ENCODE measurements at regions not wholly inside any gene's neighbourhood (a gene's known extent, or its start where the extent isn't known, plus 50 kb on each side); places are given as distances from the start of the nearest gene placed in this dataset.

DNA sequence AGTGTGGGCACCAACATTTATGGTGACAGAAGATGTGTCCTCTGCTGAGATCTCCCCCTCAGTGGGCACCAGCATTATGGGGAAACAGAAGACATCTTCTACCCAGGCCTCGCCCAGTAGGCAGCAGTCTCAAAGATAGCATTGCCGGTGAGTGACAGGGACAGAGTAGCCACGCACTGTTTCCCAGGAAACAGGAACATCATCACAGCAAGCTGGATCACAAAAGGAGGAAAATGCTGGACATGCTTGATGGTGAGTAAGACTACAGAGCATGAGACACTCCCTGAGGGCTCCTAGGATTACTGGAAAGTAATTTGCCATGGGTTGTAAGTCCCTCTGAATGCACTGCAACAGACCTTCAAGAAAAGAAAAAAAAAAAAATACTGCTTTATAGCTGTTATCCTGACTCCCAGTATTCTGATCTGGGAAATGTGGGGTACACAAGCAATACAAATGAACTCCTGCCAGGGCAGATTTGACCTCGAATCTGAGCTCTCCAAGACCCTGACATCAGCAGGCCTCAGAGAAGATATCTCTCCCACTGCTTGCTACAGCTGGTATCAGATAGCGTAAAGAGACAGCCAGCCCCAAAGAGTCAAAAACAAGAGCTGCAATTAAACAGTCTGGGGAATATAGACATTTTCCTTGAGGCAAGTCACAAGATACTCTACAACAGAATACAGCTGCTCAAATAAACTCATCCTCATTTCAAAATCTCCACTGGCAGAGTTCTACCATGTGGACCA, 180.4 kb downstream of the RBM26 start:
- TF ChIP-seq, protein P1, sequence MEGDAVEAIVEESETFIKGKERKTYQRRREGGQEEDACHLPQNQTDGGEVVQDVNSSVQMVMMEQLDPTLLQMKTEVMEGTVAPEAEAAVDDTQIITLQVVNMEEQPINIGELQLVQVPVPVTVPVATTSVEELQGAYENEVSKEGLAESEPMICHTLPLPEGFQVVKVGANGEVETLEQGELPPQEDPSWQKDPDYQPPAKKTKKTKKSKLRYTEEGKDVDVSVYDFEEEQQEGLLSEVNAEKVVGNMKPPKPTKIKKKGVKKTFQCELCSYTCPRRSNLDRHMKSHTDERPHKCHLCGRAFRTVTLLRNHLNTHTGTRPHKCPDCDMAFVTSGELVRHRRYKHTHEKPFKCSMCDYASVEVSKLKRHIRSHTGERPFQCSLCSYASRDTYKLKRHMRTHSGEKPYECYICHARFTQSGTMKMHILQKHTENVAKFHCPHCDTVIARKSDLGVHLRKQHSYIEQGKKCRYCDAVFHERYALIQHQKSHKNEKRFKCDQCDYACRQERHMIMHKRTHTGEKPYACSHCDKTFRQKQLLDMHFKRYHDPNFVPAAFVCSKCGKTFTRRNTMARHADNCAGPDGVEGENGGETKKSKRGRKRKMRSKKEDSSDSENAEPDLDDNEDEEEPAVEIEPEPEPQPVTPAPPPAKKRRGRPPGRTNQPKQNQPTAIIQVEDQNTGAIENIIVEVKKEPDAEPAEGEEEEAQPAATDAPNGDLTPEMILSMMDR (IDR thresholded peaks at IDR 0.05), result no peak
- TF ChIP-seq POLR2A (IDR thresholded peaks at IDR 0.05) (no peak), POLR2AphosphoS5 (IDR thresholded peaks at IDR 0.05) (no peak)

All from prostate gland (tissue), 2 donors.